Epithelial cell of proximal tubule (primary cell): ENCODE measurements at regions not wholly inside any gene's neighbourhood (a gene's known extent, or its start where the extent isn't known, plus 50 kb on each side); places are given as distances from the start of the nearest gene placed in this dataset.

Experiments
- DNase-seq: peaks from one replicate; pipeline ENCODE4 v3.0.0-alpha.2; 2011; ENCODE audit warnings: low read depth
- H3K4me3 ChIP-seq: 2 replicates; pipeline ENCODE4 v1.5.1; 2011; ENCODE audit warnings: low read depth, mild to moderate bottlenecking, low read length
- CTCF ChIP-seq: conservative IDR thresholded peaks from 2 replicates; pipeline ENCODE4 v1.5.1; 2012; ENCODE audit warnings: low read depth, mild to moderate bottlenecking, low read length

DNA sequence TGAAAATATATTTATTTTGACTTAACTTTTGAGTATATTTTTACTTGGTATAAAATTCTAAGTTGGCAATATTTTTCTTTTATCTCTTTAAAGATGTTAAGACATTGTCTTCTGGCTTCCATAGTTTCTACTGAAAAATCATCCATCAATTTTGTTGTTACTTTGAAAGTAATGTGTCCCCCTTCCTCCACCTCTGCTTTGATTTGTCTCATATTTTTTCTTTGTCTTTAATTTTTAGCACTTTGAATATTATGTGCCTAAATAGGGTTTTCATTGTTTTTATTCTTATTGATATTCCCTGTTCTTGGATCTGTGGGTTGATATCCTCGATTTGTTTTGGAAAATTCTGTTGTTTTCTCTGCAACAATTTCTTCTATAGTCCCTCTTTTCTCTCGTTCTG is 157.4 kb downstream of the CD47 start:
- DNase-seq, result no peak
- H3K4me3 ChIP-seq, result no peak overlapping the region
- no peak for TF ChIP-seq CTCF

DNA sequence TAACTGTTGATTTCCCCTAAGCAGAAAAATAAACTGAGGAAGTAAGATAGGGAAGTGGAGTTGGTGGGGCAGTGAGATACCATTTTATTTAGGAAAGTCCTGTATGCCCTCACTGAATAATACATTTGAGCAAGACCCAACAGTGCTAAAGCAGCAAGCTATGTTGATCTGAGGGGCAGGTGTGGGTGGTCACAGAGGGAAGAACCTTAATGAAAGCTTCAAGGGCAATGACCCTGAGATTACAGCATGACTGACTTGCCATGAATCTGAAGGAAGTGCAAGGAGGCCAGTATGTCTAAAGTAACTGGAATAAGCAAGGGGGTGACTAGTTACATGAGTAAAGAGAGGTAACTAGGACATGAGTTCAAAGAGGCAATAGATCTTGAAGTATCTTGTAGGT is 159.5 kb downstream of the CD47 start:
- no peak overlapping the region for H3K4me3 ChIP-seq
- DNase-seq, result no peak
- TF ChIP-seq CTCF, result no peak

- TF ChIP-seq CTCF, result no peak
- H3K4me3 ChIP-seq, result no peak overlapping the region
- no peak for DNase-seq
Measured at GRCh38 chr3:107929088-107929487, 161.7 kb downstream of the CD47 start.

GRCh38 chr3:107928084-107928445 is 162.8 kb downstream of the CD47 start:
- H3K4me3 ChIP-seq, result peak overlapping the region; percentile 65
- DNase-seq, result no peak
- no peak for TF ChIP-seq CTCF

DNA sequence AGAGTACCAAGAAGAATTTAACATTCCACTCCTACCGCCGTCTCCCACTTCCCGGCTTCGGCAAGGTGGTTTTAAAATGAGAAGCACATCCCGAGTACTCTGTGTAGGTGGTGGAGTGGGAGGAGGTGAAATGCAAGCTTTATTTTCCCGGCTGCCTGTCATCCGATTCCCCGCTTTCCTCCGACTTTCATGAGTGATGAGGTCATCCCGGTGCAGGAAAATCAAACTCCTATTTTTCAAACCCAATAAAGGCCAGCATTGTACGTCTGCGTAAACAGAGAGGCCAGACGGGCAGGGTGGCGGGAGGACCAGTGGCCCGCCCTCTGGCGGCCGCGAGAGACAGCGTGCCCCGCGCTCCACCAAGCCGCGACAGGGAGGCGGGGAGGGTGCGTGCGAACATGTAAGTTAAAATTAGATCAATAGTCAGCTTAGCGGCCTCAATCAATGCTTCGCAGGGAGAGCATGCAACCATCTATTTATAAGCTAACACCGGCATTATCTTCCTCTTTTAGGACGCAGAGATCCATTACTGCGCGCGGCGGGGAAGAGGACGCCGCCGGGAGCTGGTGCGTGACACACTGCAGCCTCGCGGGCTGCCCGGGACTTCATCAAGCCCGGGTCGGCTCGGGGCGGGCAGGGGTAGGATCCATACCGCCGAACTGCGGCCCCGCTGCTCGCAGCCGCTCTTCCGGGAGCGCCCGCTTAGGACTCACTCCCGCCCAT is 163.3 kb downstream of the CD47 start:
- H3K4me3 ChIP-seq, result peak overlapping the region; percentile 65
- no peak for DNase-seq
- peak; percentile 92 for TF ChIP-seq CTCF

DNA sequence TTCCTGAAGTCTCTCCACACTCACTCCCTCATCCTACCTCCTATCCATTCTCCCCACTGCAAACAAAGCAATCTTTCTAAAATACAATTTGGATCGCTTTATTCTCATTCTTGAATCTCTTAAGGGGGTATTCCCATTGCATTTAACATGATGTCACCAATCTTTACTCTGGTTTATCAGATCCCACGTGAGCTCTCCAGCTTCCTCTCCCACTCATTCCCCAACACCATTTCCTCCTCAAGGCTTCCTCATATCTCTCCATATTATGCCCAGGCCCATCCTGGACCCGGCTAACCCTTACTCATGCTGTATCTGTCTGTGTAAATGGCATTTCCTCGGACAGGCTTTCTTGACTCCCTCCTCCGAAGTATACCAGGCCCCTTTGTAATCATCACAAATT is 165.0 kb downstream of the CD47 start:
- no peak overlapping the region for H3K4me3 ChIP-seq
- no peak for TF ChIP-seq CTCF
- no peak for DNase-seq

- no peak overlapping the region for H3K4me3 ChIP-seq
- TF ChIP-seq CTCF, result no peak
Measured at GRCh38 chr3:107921038-107921437, 169.8 kb downstream of the CD47 start.

More at GRCh38 chr3:107921038-107921437, 169.8 kb downstream of the CD47 start:
- no peak for DNase-seq
